ENCODE measurements at regions not wholly inside any gene's neighbourhood (a gene's known extent, or its start where the extent isn't known, plus 50 kb on each side); places are given as distances from the start of the nearest gene placed in this dataset.

GRCh38 chr18:22846088-22846683 is 86.9 kb upstream of the RBBP8 start:
- no peak for TF ChIP-seq POLR2A (IDR thresholded peaks at IDR 0.05)
- TF ChIP-seq, protein P1, sequence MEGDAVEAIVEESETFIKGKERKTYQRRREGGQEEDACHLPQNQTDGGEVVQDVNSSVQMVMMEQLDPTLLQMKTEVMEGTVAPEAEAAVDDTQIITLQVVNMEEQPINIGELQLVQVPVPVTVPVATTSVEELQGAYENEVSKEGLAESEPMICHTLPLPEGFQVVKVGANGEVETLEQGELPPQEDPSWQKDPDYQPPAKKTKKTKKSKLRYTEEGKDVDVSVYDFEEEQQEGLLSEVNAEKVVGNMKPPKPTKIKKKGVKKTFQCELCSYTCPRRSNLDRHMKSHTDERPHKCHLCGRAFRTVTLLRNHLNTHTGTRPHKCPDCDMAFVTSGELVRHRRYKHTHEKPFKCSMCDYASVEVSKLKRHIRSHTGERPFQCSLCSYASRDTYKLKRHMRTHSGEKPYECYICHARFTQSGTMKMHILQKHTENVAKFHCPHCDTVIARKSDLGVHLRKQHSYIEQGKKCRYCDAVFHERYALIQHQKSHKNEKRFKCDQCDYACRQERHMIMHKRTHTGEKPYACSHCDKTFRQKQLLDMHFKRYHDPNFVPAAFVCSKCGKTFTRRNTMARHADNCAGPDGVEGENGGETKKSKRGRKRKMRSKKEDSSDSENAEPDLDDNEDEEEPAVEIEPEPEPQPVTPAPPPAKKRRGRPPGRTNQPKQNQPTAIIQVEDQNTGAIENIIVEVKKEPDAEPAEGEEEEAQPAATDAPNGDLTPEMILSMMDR (IDR thresholded peaks at IDR 0.05) = peak in 5 of 6 experiments; percentile 26 to 51 (median 42)

All from adrenal gland (tissue), 5 donors.